ENCODE measurements at regions not wholly inside any gene's neighbourhood (a gene's known extent, or its start where the extent isn't known, plus 50 kb on each side); places are given as distances from the start of the nearest gene placed in this dataset.

- no peak overlapping the region for H3K4me3 ChIP-seq (replicated peaks in 1 of 3; ENCODE audit: insufficient read depth in 1 of 3, low read depth in 1 of 3, low read length in 3 of 3)
- ChIA-PET CTCF (no interaction called here), POLR2A (no interaction called here)
- TF ChIP-seq EZH2 (IDR thresholded peaks at IDR 0.05; ENCODE audit: borderline replicate concordance, low read depth, low read length, severe bottlenecking) (no peak), CTCF (IDR thresholded peaks at IDR 0.05; ENCODE audit: extremely low read depth in 1 of 2, insufficient read depth in 1 of 2, low read depth in 1 of 2, low read length in 2 of 2) (no peak), JUN (IDR thresholded peaks at IDR 0.05; ENCODE audit: borderline replicate concordance, insufficient read depth, insufficient read length, low read depth) (no peak), MYC (IDR thresholded peaks at IDR 0.05; ENCODE audit: low read depth, low read length) (no peak), POLR2A (IDR thresholded peaks at IDR 0.05; ENCODE audit: low read depth, low read length) (no peak), POLR2AphosphoS5 (IDR thresholded peaks at IDR 0.05; ENCODE audit: insufficient read depth, low read depth, low read length) (no peak), GATA2 (IDR thresholded peaks at IDR 0.05; ENCODE audit: insufficient read depth, insufficient read length, low read depth, low read length) (no peak), FOS (IDR thresholded peaks at IDR 0.05; ENCODE audit: borderline replicate concordance, insufficient read depth, low read length) (no peak)
- TF ChIP-seq, protein P1, sequence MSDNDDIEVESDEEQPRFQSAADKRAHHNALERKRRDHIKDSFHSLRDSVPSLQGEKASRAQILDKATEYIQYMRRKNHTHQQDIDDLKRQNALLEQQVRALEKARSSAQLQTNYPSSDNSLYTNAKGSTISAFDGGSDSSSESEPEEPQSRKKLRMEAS (IDR thresholded peaks at IDR 0.05; ENCODE audit: insufficient read depth, insufficient read length): no peak
- H3K9ac ChIP-seq (replicated peaks; ENCODE audit: extremely low read depth, insufficient read depth, low read length): no peak overlapping the region
- no peak overlapping the region for H3K27ac ChIP-seq (ENCODE audit: insufficient read depth, low read depth, low read length)
- no peak overlapping the region for H3K4me2 ChIP-seq (ENCODE audit: insufficient read depth, low read length)
- H4K20me1 ChIP-seq (replicated peaks; ENCODE audit: control insufficient read depth, extremely low read depth, insufficient read depth, low read length): no peaks in the 10 kb centered on the region
- intact Hi-C loops (cut with micrococcal nuclease) (no loop called here), dilution Hi-C loops (cut with MboI; ENCODE audit: extremely low pct_ligation_motif_present, low sequenced_read_pairs) (no loop called here)
- H3K4me1 ChIP-seq (ENCODE audit: control insufficient read depth, extremely low read depth, insufficient read depth, low read length): no peaks in the 10 kb centered on the region
- H3K9me1 ChIP-seq (replicated peaks; ENCODE audit: control insufficient read depth, extremely low read depth, insufficient read depth, low read length): no peaks in the 10 kb centered on the region
- BruUV-seq (replicated peaks): no TSS peak
- FAIRE-seq (no peak), DNase-seq (ENCODE audit: low read depth, low spot score) (no peak)
- H3K79me2 ChIP-seq (ENCODE audit: control insufficient read depth, insufficient read depth, low read length): no peaks in the 10 kb centered on the region
- H3K27me3 ChIP-seq (ENCODE audit: control insufficient read depth in 2 of 2, insufficient read depth in 2 of 2, low read length in 2 of 2): no peaks in the 10 kb centered on the region
- H3K36me3 ChIP-seq (ENCODE audit: control insufficient read depth in 2 of 2, extremely low read depth in 1 of 2, insufficient read depth in 2 of 2, low read length in 2 of 2): no peaks in the 10 kb centered on the region
- no peak overlapping the region for H2AFZ ChIP-seq (ENCODE audit: low read depth, low read length)
- H3K9me3 ChIP-seq (replicated peaks; ENCODE audit: control insufficient read depth, insufficient read depth, low read length): peaks cover 5% of the 10 kb centered on the region
Measured at GRCh38 chr6:24006254-24006653, 119.8 kb upstream of the NRSN1 start.
